Astrocyte (in vitro differentiated cells and primary cell): ENCODE measurements at regions not wholly inside any gene's neighbourhood (a gene's known extent, or its start where the extent isn't known, plus 50 kb on each side); places are given as distances from the start of the nearest gene placed in this dataset.

Experiments
- EZH2 ChIP-seq: IDR thresholded peaks from 2 replicates; pipeline ENCODE4 v1.6.1; 2012; ENCODE audit warnings: mild to moderate bottlenecking, low read length, inconsistent platforms; ENCODE audit not compliant: insufficient read depth
- TF ChIP-seq, protein P1 (sequence below): IDR thresholded peaks from 2 replicates; pipeline ENCODE4 v1.5.1; 2011; ENCODE audit warnings: low read depth, mild to moderate bottlenecking, inconsistent platforms, low read length, moderate library complexity; ENCODE audit not compliant: insufficient read depth

GRCh38 chr14:84108746-84109457 lies 1421.0 kb upstream of the FLRT2 start:
- TF ChIP-seq EZH2: no peak
- TF ChIP-seq, protein P1, sequence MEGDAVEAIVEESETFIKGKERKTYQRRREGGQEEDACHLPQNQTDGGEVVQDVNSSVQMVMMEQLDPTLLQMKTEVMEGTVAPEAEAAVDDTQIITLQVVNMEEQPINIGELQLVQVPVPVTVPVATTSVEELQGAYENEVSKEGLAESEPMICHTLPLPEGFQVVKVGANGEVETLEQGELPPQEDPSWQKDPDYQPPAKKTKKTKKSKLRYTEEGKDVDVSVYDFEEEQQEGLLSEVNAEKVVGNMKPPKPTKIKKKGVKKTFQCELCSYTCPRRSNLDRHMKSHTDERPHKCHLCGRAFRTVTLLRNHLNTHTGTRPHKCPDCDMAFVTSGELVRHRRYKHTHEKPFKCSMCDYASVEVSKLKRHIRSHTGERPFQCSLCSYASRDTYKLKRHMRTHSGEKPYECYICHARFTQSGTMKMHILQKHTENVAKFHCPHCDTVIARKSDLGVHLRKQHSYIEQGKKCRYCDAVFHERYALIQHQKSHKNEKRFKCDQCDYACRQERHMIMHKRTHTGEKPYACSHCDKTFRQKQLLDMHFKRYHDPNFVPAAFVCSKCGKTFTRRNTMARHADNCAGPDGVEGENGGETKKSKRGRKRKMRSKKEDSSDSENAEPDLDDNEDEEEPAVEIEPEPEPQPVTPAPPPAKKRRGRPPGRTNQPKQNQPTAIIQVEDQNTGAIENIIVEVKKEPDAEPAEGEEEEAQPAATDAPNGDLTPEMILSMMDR: no peak
